ENCODE measurements at regions not wholly inside any gene's neighbourhood (a gene's known extent, or its start where the extent isn't known, plus 50 kb on each side); places are given as distances from the start of the nearest gene placed in this dataset.
A peak's percentile ranks its signal among the peaks of the same experiment; 100 is the strongest.

DNA sequence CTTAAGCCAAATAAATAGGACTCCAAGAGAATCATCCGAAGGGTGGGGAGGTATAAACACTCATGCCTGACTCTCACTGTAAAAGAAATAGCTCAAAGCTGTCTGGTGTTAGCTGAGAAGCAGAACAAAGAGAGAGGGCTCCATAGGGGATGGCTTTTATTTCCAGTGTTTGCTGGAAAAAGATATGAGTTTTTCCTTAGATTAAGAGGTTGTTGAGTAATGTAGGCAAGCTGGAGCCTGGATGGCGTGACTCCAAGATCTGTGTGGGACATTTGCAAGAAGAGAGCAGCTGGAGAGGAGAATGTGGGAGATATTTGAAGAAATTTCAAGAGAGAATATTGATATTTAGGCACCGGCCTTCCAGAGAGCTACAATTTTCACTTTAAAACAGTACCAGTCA is 793.7 kb upstream of the RGMB start:
- BruUV-seq (replicated peaks): no TSS peak
- Mint-ChIP-seq H3K4me3 (ENCODE audit: unreplicated experiment) (no peak overlapping the region), H3K27me3 (ENCODE audit: insufficient read depth, unreplicated experiment) (no peaks in the 10 kb centered on the region), H3K9me3 (ENCODE audit: unreplicated experiment) (no peaks in the 10 kb centered on the region), H3K27ac (ENCODE audit: low read depth, unreplicated experiment) (no peak overlapping the region), H3K36me3 (ENCODE audit: insufficient read depth, unreplicated experiment) (no peaks in the 10 kb centered on the region), H3K4me1 (ENCODE audit: insufficient read depth, unreplicated experiment) (no peaks in the 10 kb centered on the region)
- ChIA-PET POLR2A (no interaction called here), CTCF (interaction anchor here (0.5 to 0.6 kb wide), 2 partner anchors 222 to 788 kb away, joined by 4 to 5 read pairs; no protein-coding TSS in a partner anchor)
- TF ChIP-seq, protein P1, sequence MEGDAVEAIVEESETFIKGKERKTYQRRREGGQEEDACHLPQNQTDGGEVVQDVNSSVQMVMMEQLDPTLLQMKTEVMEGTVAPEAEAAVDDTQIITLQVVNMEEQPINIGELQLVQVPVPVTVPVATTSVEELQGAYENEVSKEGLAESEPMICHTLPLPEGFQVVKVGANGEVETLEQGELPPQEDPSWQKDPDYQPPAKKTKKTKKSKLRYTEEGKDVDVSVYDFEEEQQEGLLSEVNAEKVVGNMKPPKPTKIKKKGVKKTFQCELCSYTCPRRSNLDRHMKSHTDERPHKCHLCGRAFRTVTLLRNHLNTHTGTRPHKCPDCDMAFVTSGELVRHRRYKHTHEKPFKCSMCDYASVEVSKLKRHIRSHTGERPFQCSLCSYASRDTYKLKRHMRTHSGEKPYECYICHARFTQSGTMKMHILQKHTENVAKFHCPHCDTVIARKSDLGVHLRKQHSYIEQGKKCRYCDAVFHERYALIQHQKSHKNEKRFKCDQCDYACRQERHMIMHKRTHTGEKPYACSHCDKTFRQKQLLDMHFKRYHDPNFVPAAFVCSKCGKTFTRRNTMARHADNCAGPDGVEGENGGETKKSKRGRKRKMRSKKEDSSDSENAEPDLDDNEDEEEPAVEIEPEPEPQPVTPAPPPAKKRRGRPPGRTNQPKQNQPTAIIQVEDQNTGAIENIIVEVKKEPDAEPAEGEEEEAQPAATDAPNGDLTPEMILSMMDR (IDR thresholded peaks at IDR 0.05; ENCODE audit: unreplicated experiment): no peak
- intact Hi-C loops (cut with micrococcal nuclease): loop anchor here (10.0 kb wide), 1 partner anchor 445 kb away; no protein-coding TSS in a partner anchor
- no peak for DNase-seq (ENCODE audit: unreplicated experiment)

DNA sequence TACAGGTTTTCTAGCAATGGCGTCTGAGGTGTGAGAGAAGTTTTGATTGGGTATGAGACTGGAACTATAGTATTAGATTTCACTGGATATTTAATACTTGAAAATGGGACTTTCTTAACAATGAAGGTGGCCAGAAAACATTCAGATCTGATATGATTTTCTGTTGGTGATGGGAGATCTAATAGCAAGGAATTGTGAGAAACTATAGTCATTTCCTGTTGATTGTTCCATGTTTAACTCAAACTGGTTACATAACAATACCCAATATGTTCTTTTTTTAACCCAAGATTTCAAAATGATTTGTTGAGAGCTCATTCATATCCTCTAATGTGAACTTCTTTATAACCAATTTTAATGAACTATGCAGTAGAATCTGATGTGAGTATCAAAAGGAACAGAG is 793.2 kb upstream of the RGMB start:
- H3K36me3 Mint-ChIP-seq (ENCODE audit: insufficient read depth, unreplicated experiment): no peaks in the 10 kb centered on the region
- TF ChIP-seq, protein P1 (IDR thresholded peaks at IDR 0.05; ENCODE audit: unreplicated experiment): no peak
- no peak overlapping the region for H3K4me3 Mint-ChIP-seq (ENCODE audit: unreplicated experiment)
- ChIA-PET CTCF (interaction anchor here (0.6 kb wide), 1 partner anchor 223 kb away, joined by 5 read pairs; no protein-coding TSS in a partner anchor), POLR2A (no interaction called here)
- no peak overlapping the region for H3K27ac Mint-ChIP-seq (ENCODE audit: low read depth, unreplicated experiment)
- no peaks in the 10 kb centered on the region for H3K4me1 Mint-ChIP-seq (ENCODE audit: insufficient read depth, unreplicated experiment)
- intact Hi-C loops (cut with micrococcal nuclease): loop anchor here (10.0 kb wide), 1 partner anchor 445 kb away; no protein-coding TSS in a partner anchor
- no peak for DNase-seq (ENCODE audit: unreplicated experiment)
- no TSS peak for BruUV-seq (replicated peaks)
- H3K27me3 Mint-ChIP-seq (ENCODE audit: insufficient read depth, unreplicated experiment): no peaks in the 10 kb centered on the region
- no peaks in the 10 kb centered on the region for H3K9me3 Mint-ChIP-seq (ENCODE audit: unreplicated experiment)

DNA sequence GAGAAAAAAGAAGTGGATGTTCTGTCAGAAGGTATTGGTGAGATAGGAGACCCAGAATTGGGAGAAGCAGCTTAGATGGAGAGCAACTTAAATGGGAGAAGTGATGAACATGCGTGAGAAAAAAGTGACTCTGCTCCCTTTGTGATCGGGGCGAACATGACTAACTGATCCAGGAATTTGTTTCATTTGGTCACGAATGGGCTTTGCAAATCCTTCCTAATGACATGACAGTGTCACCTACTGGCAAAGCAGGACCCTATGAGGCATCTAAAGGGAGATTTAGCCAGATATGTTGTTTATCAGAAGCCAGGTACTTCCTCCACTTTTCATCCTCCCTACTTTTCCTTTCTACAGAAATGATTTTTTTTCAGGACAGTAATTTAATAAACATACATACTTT is 787.4 kb upstream of the RGMB start:
- BruUV-seq (replicated peaks): no TSS peak
- ChIA-PET CTCF (no interaction called here), POLR2A (interaction anchor here (0.7 kb wide), 1 partner anchor 826 kb away, joined by 3 read pairs; no protein-coding TSS in a partner anchor)
- no peak overlapping the region for H3K27ac Mint-ChIP-seq (ENCODE audit: low read depth, unreplicated experiment)
- TF ChIP-seq, protein P1 (IDR thresholded peaks at IDR 0.05; ENCODE audit: unreplicated experiment): no peak
- no peak overlapping the region for H3K4me3 Mint-ChIP-seq (ENCODE audit: unreplicated experiment)
- H3K4me1 Mint-ChIP-seq (ENCODE audit: insufficient read depth, unreplicated experiment): no peaks in the 10 kb centered on the region
- H3K27me3 Mint-ChIP-seq (ENCODE audit: insufficient read depth, unreplicated experiment): no peaks in the 10 kb centered on the region
- DNase-seq (ENCODE audit: unreplicated experiment): peak; percentile 55
- H3K9me3 Mint-ChIP-seq (ENCODE audit: unreplicated experiment): no peaks in the 10 kb centered on the region
- H3K36me3 Mint-ChIP-seq (ENCODE audit: insufficient read depth, unreplicated experiment): no peaks in the 10 kb centered on the region
- intact Hi-C loops (cut with micrococcal nuclease): loop anchor here (10.0 kb wide), 1 partner anchor 451 kb away; no protein-coding TSS in a partner anchor

DNA sequence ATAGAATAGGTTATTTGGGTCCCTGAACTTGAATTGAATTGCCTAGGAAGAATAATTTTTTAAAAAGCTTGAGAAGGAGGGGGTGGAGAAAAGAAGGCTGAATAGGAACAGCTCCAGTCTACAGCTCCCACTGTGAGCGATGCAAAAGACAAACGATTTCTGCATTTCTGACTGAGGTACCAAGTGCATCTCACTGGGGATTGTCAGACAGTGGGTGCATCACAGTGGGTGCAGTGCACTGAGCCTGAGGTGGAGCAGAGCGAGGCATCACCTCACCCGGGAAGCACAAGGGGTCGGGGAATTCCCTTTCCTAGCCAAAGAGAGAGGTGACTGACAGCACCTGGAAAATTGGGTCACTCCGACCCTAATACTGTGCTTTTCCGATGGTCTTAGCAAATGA is 782.2 kb upstream of the RGMB start:
- no peaks in the 10 kb centered on the region for H3K27me3 Mint-ChIP-seq (ENCODE audit: insufficient read depth, unreplicated experiment)
- CTCF ChIA-PET: interaction anchor here (0.5 kb wide), 1 partner anchor 805 kb away, joined by 5 read pairs; no protein-coding TSS in a partner anchor
- POLR2A ChIA-PET: no interaction called here
- H3K9me3 Mint-ChIP-seq (ENCODE audit: unreplicated experiment): peaks cover 12% of the 10 kb centered on the region
- H3K4me1 Mint-ChIP-seq (ENCODE audit: insufficient read depth, unreplicated experiment): no peaks in the 10 kb centered on the region
- H3K4me3 Mint-ChIP-seq (ENCODE audit: unreplicated experiment): no peak overlapping the region
- intact Hi-C loops (cut with micrococcal nuclease): no loop called here
- no peak for DNase-seq (ENCODE audit: unreplicated experiment)
- no peaks in the 10 kb centered on the region for H3K36me3 Mint-ChIP-seq (ENCODE audit: insufficient read depth, unreplicated experiment)
- no peak overlapping the region for H3K27ac Mint-ChIP-seq (ENCODE audit: low read depth, unreplicated experiment)
- TF ChIP-seq, protein P1 (IDR thresholded peaks at IDR 0.05; ENCODE audit: unreplicated experiment): no peak
- BruUV-seq (replicated peaks): no TSS peak
